CD4-positive, alpha-beta T cell treated with Interleukin-6 for 4 hours (primary cell): ENCODE measurements at regions not wholly inside any gene's neighbourhood (a gene's known extent, or its start where the extent isn't known, plus 50 kb on each side); places are given as distances from the start of the nearest gene placed in this dataset.
"Not testable (repeated sequence)": the region's sequence is repeated elsewhere in the genome, so short reads cannot be mapped to it uniquely, and the experiment has no call there.

Experiments
- DNase-seq: peaks from one replicate; pipeline ENCODE4 v3.0.0-alpha.2; 2020; ENCODE audit warnings: mixed read lengths

DNA sequence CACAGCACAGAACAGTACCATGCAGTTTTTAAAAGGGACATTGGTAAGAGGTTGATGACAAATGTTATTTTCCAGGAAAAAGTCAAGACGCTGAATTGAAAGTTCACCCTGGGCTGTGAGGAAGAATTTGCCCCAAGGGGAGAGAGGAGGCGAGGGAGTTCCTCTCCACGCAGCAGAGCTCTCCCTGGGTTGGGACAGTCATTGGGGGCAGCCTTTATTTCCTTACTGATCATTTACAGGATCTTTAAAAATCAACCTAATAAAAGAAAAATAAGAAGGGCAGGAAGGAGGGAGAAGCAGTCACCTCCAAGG lies 49.9 kb upstream of the WNT7B start:
- DNase-seq: no peak

DNA sequence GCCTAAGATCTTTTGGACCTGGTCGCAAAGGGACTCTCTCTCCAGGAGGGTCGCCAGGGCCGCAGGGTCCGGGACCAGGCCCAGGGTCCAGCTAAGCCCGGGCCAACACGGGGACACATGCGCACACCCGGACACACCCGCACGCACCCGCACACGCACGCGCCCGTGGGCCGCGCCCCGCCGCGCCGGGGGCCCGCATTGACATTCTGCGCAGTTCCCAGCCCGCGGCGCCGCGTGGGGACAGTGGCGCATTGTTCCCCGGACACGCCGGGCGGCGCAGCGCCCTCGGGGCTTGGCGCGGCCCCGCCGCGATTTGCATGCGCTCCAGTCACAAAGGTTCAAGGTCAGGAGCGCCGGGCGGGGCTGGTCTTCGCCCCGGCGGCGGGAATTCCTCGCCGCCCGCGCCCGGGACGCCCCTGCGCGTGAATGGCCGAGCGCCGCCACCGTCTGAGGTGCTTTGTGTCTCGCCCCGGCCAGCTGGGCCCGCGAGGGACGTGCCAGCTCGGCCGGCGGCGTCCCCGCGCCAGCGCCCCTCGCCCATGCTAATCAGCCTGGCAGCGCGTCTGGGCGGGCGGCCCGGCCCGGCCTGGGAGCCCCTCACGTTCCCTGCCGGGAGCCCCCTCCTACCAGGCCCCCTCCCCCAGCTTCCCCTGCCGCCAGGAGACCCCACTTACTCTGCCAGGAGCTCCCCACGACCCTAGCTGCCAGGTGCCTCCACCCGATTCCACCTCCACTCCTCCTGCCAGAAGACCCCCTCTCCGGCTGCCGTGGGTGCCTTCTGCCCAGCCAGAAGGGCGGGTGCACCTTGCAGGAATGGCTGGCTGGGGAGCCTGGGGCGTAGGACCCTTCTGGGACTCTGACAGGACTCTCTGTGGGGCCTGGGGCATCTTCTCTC lies 50.5 kb upstream of the WNT7B start:
- no peak for DNase-seq

DNA sequence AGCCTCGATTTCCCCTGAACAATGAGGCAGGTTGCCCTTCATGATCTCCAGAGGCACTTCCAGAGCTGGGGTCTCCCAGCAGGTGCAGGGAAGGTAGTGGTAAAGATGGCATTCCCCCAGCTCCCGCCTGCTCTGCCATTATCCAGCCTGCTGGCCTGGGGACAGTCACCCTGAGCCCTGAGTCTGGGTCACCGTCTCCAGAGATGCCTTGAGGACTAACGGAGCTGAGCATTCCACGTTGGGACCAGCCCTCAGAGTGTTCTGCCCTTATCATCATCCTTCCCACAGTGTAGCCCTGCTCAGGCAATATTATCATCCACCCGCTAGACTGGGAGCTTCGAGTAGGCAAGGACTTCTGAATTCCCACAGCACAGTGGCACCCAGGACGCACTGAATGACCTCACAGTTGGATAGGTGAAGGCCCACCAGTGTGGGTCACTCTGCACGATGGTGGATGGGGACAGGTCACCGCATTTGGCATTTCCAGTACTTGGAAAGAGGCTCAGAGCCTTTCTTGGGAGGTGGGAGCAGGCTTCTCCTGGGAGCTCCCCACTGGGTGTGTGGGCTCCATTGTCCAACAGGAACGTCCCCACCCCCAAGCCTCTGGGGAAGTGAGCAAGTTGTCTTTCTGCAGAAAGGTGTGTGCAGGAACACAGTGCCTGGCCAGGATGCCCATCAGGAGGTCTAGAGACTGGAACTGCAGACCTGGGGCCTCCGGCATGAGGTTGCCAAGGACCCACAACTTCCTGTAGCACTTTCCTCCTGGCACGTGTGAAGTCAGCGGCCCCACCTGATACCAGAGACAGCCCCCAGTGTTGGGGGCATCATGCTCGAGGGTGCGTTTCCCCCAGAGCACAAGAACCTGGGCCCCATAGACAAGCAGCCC lies 51.4 kb upstream of the WNT7B start:
- no peak for DNase-seq

DNA sequence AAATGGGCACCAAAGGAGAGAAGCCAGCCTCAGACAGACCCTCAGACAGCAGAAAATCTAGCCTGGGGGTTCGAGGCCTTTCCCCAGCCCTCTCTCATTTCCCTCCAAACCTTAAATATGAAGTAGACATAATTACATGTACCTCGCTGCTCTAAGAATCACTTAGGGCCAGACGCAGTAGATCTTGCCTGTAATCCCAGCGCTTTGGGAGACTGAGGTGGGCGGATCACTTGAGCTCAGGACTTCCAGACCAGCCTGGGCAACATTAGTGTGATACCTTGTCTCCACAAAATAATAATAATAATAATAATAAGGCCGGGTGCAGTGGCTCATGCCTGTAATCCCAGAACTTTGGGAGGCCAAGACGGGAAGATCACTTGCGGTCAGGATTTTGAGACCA lies 52.1 kb upstream of the WNT7B start:
- DNase-seq: no peak

DNA sequence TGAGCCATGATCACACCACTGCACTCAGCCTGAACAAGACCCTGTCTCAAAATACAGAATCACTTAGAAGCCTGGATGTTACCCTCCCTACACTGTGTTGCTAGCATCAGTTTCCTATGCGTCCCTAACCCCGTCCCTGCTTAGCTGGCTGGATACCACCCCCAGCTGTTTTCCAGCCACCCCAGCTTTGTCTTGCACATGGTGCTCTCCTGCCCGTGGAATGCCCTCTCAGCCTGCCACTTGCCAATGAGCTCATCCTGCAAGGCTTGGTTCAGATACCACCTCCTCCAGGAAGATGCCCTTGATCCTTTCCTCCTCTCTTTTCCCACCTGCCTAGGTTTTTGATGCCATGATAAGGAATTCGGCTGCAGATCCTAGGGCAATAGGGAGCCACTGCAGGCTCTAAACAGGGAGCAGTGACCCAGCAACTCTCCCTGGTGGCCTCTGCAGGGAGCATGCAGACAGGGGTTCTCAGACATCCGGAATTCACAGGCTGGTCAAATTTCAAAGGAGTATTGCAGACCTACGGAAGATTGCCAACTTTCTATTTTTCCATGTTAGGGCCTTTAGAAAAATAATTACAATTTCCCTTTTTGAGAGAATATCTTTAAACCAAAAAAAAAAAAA lies 52.7 kb upstream of the WNT7B start:
- DNase-seq: no peak

DNA sequence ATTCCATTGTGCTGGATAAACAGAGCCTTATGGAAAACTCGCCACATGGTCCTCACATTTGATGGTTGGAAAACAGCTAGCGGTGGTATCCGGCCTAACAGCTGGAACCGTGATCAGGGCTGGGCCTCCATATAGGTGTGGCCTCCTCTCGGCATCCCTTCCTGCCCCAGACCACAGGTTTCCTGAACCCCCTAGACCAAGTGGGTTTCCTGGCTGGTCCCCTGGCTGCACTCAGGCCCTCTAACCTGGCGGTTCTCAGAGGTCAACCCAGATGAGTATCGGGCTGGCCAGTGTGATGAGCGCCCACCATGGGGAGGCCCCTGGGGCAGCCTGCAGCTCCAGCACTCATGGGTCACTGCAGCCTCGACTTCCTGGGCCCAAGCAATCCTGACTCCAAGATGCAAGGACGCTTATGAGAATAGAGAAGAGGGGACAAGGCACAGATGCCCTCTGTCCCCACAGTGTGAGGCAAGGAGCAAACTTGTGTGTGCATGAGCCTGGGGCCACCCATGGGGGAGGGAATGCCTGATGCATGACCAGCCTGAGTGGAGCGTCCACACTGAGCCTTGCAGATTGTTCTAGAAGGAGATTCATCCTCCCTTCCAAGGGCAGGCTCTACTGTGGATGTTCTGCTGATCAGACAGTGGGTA lies 53.4 kb upstream of the WNT7B start:
- DNase-seq: no peak

DNA sequence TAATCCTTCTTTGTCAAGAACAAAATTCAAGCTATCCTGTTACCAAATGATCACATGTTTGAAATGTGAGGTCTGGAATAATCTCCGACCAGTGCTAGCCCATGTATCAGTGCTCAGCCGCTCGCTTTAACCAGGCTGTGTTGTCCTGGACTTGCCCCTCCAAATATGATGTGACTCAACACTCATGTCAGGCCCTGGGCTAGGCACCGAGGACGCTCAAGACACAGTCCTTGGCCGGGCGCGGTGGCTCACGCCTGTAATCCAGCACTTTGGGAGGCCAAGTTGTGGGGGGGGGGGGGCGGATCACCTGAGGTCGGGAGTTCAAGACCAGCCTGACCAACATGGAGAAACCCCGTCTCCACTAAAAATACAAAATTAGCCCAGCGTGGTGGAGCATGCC lies 54.1 kb upstream of the WNT7B start:
- DNase-seq: no peak

DNA sequence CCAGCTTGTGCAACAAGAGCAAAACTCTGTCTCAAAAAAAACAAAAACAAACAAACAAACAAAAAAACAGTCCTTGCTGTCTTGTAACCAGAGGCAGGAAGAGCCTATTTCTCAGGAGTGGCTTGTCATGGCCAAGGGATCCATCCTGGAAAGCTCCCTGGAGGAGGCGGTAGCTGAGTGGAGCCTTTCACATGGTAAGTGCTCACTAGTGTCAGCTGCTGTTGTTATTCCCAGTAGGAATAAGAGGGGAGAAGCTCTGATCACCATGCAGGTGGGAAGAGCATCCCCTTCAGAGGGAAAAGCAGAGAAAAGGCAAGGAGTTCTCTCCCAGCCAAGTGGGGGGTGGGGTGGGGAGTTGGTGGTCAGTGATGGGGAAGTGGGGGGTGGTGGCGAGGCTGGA lies 54.6 kb upstream of the WNT7B start:
- no peak for DNase-seq

DNA sequence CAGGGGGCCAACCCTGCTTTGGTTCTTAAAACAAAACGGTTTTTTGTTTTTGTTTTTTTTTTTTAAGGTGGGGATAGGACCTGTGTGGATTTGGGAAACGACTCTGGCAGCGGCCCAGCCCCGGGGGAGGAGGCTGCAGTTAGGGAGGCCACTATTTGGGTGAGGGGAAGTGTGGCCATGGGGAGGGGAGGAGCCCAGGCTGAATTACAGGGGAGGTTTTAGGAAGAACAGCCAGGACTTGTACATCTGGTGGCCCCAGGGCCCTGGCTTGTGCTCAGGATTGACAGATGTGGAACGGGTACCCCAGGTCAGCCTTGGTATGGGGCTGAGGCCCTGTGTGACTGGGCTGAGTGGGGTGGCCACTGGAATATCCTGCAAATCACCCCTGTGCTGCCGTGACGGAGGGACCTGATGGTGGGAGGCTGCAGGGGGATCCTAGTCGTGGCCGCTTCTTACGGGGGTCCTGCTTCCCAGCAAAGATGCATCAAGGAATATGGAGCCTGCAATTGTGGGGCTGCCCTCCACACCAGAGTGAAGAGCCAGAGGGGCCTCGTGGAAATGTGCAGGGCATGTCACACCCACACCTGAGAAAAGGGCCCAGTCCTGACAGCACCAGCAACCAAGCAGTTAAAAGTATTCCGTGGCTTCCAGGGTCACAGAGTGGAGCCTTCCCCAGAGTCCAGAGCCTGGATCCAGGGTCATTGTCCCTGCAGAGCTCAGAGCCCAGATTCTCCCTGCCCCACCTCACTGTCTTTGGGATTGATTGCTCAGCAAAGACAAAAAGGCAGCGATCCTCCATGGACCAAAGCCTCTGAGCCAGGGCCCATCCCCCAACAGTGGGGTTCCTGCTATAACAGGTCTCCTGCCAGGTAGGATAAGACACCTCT lies 55.2 kb upstream of the WNT7B start:
- DNase-seq: no peak

DNA sequence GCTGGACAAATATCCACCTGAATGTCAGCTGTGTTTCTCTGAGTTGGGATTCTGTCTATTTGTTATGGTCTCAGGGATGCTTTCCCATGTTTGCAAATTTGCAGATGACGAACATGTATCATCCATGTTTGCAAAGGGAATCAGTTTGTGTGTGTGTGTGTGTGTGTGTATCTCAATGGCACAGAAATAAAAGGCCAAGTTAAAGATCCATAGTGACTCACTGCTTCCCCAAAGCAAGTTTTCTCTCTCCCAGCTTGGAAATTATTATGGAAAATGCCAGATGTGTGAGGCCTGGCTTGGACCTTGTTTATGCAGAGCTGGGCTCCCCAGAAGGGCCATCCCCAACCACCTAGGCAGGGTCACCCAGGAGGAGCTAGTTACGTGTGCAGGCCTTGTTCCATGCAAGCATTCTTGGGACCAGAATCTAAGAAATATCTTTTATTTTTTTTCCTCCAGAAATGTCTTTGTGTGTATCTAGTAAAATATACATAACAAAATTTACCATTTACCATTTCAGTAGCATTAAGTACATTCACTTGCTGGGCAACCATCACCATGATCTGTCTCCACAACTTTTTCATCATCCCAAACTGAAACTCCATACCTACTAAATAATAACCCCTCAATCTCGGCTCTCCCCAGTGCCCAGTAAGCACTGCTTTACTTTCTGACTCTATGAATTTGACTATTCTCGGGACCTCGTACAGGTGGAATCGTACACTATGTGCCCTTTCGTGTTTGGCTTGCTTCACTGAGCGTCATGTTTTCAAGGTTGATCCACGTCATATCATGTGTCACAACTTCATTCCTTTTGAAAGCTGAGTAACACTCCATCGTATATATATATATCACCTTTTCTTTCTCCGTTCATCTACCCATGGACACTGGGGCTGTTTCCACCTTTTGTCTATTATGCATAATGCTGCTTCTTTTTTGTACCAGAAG lies 56.6 kb upstream of the WNT7B start:
- DNase-seq: no peak

DNA sequence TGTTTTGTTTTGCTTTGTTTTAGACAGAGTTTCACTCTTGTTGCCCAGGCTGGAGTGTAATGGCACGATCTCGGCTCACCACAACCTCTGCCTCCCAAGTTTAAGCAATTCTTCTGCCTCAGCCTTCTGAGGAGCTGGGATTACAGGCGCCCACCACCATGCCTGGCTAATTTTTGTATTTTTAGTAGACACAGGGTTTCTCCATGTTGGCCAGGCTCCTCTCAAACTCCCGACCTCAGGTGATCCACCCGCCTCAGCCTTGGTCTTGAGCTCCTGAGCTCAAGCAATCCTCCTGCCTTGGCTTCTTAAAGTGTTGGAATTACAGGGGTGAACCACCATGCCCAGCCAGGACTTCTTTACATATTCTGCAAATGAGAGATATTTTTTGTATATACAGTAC lies 57.5 kb upstream of the WNT7B start:
- not testable (repeated sequence) for DNase-seq

DNA sequence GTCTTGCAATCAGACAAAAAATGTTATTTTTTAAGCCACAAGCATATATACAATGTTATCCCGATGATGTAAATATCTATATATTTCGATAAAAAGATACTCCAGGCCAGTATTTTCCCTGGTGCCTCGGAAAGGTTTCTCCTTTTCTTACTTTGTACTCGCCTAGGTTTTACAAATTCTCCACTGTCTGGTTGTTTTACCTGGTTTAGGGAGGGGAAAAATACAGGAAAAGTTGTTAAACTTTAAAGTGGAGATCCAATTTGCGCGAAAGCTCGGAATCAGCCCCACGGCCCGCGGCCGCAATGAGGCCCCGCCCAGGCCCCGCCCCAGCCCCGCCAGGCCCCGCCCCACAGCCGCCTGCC lies 58.4 kb upstream of the WNT7B start:
- DNase-seq: no peak

DNA sequence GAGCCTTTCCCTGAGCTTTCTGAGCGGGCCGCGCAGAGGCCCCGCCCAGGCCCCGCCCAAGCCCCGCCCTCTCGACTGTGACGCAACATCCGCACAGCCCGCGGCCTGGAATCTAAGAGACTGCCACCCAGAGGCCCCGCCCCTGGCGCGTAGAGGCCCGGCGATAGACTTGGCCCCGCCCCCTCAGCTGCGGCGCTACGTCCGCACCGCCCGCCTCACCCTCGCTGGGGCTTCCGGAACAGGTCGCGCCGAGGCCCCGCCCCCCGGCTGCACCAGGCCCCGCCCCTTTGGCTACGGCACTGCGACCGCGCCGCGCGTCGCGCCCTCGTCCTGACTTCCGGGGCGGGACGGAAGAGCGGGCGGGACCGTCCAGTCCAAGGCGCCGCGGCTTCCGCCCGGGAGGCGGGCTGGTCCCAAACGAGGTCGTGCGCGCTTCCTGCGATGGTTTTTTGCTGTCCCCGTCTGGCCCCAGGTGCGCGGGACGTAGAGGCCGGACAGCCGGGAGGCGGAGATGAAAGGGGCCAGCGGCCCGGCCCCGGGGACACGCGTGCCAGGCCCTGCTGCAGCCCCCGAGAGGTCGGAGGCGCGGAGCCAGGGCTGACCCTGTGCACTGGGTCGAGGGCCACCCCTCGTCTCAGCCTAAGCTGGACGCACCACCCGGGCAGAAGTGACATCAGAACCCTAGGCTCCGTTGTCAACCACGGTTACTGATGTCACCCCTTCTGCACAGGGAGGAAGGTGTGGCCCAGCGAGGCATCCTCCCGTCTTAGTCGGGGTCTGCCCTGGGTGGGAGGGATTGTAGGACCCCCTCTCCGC lies 59.0 kb upstream of the WNT7B start:
- DNase-seq: peak; percentile 100

DNA sequence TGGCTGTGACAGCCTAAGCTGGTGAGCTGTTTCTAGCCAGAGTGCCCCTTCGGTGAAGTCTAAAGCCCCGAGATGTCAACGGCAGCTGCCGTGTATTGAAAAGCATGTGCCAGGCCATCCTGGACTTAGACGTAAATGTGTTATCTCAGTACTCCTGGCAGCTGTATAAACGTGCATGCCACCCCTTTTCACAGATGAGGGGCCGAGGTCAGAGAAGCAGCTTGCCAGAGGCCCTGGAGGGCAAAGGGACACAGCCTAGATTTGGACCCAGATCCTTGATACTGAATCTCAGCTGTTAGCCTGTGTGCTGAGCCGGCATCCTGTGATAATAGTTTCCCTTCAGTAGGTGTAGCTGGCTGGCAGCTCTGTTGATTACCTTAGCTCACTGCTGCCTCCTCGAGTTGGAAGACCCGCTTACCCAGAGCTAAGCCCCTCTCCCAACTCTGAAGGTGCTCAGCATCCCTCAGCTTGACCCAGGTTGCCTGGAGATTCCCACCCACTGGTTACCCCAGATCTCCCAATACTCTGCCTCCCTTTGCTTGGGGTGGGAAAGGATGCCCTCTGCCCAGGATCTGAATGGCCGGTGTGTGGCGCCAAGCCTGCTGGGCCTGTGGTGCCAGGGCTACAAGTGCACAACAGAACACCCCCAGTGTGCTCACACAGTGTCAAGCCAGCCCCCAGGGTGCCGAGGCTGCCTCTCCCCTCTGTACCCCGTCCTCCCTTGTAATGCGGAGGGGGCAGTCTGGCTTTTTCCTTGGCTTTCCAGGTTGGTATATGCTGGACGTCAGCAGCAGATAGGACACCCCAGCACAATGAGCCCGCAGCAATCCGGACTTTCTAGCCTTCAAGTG lies 59.8 kb upstream of the WNT7B start:
- peak; percentile 71 for DNase-seq

DNA sequence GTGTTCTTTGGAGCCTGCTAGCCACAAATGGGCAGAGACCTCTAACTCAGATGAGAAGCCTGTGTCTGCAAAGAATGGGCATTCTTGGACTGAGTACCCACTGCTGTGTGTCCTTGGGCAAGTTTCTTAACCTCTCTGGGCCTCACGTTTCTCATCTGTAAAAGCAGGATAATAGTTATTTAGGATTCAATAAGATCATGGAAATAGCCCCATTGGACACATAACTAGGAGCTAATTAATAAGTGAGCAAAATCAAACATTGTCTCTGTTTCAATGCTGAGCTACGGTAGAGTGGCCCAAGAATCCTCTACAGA lies 61.2 kb upstream of the WNT7B start:
- no peak for DNase-seq

DNA sequence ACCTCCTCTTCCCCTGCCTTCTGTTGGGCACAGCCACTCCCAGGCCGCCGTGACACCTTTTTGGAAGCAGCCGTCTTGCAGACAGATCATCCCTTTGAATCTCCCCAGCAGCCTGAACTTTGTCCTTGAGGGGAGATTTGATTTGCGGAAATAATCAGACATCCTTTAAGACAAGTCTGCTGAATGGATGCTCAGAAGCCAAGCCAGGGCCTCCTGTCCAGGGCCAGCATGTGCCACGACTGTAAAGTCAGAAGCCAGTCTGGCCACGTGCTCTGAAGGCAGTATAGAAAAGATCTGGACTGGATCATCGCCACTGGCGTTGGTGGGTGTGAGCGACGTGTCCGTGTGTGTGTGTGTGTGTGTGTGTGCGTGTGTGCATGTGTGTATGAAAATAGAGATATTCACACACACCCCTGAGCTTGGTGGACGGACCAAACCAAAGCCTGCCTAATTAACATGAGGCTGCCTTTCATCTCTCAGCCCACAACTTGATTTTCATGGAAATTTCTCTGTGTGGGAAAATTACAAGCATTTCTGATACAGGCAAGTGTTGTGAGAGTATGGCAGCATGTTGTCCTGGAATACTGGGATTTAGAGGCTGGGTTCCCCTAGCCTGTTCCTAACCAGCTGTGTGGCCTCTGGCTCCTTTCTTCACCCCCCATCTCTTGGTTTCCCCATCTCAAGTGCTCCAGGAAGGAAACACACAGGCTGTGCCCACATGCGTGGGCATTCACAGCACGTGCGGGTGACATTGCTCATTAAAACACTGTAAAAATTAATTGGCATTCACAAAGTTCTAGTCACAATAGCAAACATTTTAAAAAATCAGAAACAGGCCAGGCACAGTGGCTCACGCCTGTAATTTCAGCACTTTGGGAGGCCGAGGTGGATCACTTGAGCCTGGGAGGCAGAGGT lies 61.8 kb upstream of the WNT7B start:
- no peak for DNase-seq

DNA sequence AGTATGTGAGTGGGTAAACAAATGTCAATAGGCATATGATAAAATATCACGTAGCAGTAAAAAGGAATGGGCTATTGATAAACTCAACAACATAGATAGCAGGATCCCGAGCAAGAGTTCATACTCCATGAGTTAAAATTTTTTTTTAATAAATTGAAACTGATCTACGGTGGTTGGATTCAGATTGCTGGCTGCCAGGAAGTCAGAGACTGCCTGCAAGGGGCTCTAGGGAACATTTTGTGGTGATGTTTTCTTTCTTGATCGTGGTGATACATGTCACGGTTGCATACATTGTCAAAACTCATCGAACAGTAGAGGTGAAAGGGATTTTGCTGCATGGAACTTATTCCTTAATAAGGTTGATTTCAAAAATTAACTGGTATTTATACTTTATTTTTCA lies 62.6 kb upstream of the WNT7B start:
- no peak for DNase-seq
